ENCODE measurements at regions not wholly inside any gene's neighbourhood (a gene's known extent, or its start where the extent isn't known, plus 50 kb on each side); places are given as distances from the start of the nearest gene placed in this dataset.

GRCh38 chr11:82191695-82192094 lies 542.0 kb downstream of the FAM181B start:
- no peak for TF ChIP-seq POLR2A (IDR thresholded peaks at IDR 0.05; ENCODE audit: low read length)
- TF ChIP-seq GATA1 (IDR thresholded peaks at IDR 0.05; ENCODE audit: low read depth, low read length): no peak
